GM12891 (cell line): ENCODE measurements at regions not wholly inside any gene's neighbourhood (a gene's known extent, or its start where the extent isn't known, plus 50 kb on each side); places are given as distances from the start of the nearest gene placed in this dataset.
"Not testable (repeated sequence)": the region's sequence is repeated elsewhere in the genome, so short reads cannot be mapped to it uniquely, and the experiment has no call there.

ENCODE experiments used
- POLR2A ChIP-seq: IDR thresholded peaks from 2 replicates; pipeline ENCODE4 v1.6.1; 2011; ENCODE audit warnings: low read depth, low read length, control low read depth
- POLR2AphosphoS5 ChIP-seq: IDR thresholded peaks from 2 replicates; pipeline ENCODE4 v1.6.1; 2011; ENCODE audit warnings: low read depth, low read length, control low read depth
- SPI1 ChIP-seq: IDR thresholded peaks from 2 replicates; pipeline ENCODE4 v1.6.1; 2011; ENCODE audit warnings: low read depth, low read length, control low read depth
- TAF1 ChIP-seq: IDR thresholded peaks from 2 replicates; pipeline ENCODE4 v1.6.1; 2011; ENCODE audit warnings: low read depth, low read length, control low read depth

- TF ChIP-seq POLR2A, TAF1, POLR2AphosphoS5, SPI1: not testable (repeated sequence)
Observed at GRCh38 chr12:127157501-127158366, 1109.2 kb upstream of the TMEM132C start.
